Astrocyte (in vitro differentiated cells and primary cell): ENCODE measurements at regions not wholly inside any gene's neighbourhood (a gene's known extent, or its start where the extent isn't known, plus 50 kb on each side); places are given as distances from the start of the nearest gene placed in this dataset.

Source experiments
- DNase-seq: peaks from one replicate; pipeline ENCODE4 v3.0.0-alpha.2; 2010; ENCODE audit warnings: low read depth
- FAIRE-seq: peaks from 2 replicates; lab custom pipeline; 2011; peaks lifted over from hg19 to GRCh38; lab: Jason Lieb, UNC
- H2AFZ ChIP-seq: 2 replicates; pipeline ENCODE4 v1.6.0; 2012; ENCODE audit warnings: low read depth, low read length, inconsistent platforms
- H3K27ac ChIP-seq: 2 replicates; pipeline ENCODE4 v1.5.1; 2011; ENCODE audit warnings: low read depth, low read length, inconsistent platforms
- H3K27me3 ChIP-seq: 2 replicates; pipeline ENCODE4 v1.6.0; 2011; ENCODE audit warnings: low read length, inconsistent platforms; ENCODE audit not compliant: insufficient read depth
- H3K36me3 ChIP-seq: 2 replicates; pipeline ENCODE4 v1.5.1; 2011; ENCODE audit warnings: low read length, inconsistent platforms; ENCODE audit not compliant: insufficient read depth
- H3K4me1 ChIP-seq: 2 replicates; pipeline ENCODE4 v1.5.1; 2011; ENCODE audit warnings: low read length, inconsistent platforms; ENCODE audit not compliant: insufficient read depth
- H3K4me2 ChIP-seq: 2 replicates; pipeline ENCODE4 v1.6.0; 2012; ENCODE audit warnings: low read length, inconsistent platforms
- H3K4me3 ChIP-seq: 2 replicates; pipeline ENCODE4 v1.5.1; 2011; ENCODE audit warnings: low read depth, mild to moderate bottlenecking, low read length, inconsistent platforms; ENCODE audit not compliant: insufficient read depth
- H3K79me2 ChIP-seq: 2 replicates; pipeline ENCODE4 v1.6.0; 2012; ENCODE audit warnings: mild to moderate bottlenecking, low read length, inconsistent platforms; ENCODE audit not compliant: insufficient read depth
- H3K9ac ChIP-seq: 2 replicates; pipeline ENCODE4 v1.6.0; 2012; ENCODE audit warnings: mild to moderate bottlenecking, low read length, inconsistent platforms
- H3K9me3 ChIP-seq: 2 replicates; pipeline ENCODE4 v1.5.1; 2012; ENCODE audit warnings: low read depth, mild to moderate bottlenecking, low read length, inconsistent platforms; ENCODE audit not compliant: insufficient read depth
- H4K20me1 ChIP-seq: 2 replicates; pipeline ENCODE4 v1.6.0; 2012; ENCODE audit warnings: low read length, inconsistent platforms; ENCODE audit not compliant: insufficient read depth
- H3K27ac Mint-ChIP-seq: one replicate; pipeline ENCODE4 v1.8.0; 2021; ENCODE audit warnings: mild to moderate bottlenecking, mixed read lengths; ENCODE audit not compliant: unreplicated experiment
- H3K27me3 Mint-ChIP-seq: one replicate; pipeline ENCODE4 v1.8.0; 2021; ENCODE audit warnings: low read depth, mixed read lengths; ENCODE audit not compliant: unreplicated experiment
- H3K36me3 Mint-ChIP-seq: one replicate; pipeline ENCODE4 v1.8.0; 2021; ENCODE audit warnings: low read depth, mixed read lengths; ENCODE audit not compliant: unreplicated experiment
- H3K4me1 Mint-ChIP-seq: one replicate; pipeline ENCODE4 v1.8.0; 2021; ENCODE audit warnings: low read depth, mixed read lengths; ENCODE audit not compliant: unreplicated experiment
- H3K4me3 Mint-ChIP-seq: one replicate; pipeline ENCODE4 v1.8.0; 2021; ENCODE audit warnings: mild to moderate bottlenecking, moderate library complexity, mixed read lengths; ENCODE audit not compliant: unreplicated experiment
- H3K9me3 Mint-ChIP-seq: one replicate; pipeline ENCODE4 v1.8.0; 2021; ENCODE audit warnings: mild to moderate bottlenecking, mixed read lengths; ENCODE audit not compliant: unreplicated experiment
- CTCF ChIP-seq: IDR thresholded peaks from 2 replicates; pipeline ENCODE4 v1.5.1; 2011; ENCODE audit warnings: low read depth, mild to moderate bottlenecking, inconsistent platforms, low read length, moderate library complexity; ENCODE audit not compliant: insufficient read depth
- EZH2 ChIP-seq: IDR thresholded peaks from 2 replicates; pipeline ENCODE4 v1.6.1; 2012; ENCODE audit warnings: mild to moderate bottlenecking, low read length, inconsistent platforms; ENCODE audit not compliant: insufficient read depth

- no peak for TF ChIP-seq CTCF
- H3K27me3 Mint-ChIP-seq: no peaks in the 10 kb centered on the region
- H4K20me1 ChIP-seq: no peaks in the 10 kb centered on the region
- H2AFZ ChIP-seq: no peak overlapping the region
- H3K36me3 Mint-ChIP-seq: no peaks in the 10 kb centered on the region
- no peak for DNase-seq
- no peak overlapping the region for H3K4me2 ChIP-seq
- peaks cover 3% of the 10 kb centered on the region for H3K27me3 ChIP-seq
- no peaks in the 10 kb centered on the region for H3K36me3 ChIP-seq
- H3K9me3 ChIP-seq: peaks cover 4% of the 10 kb centered on the region
- H3K9me3 Mint-ChIP-seq: peaks cover 9% of the 10 kb centered on the region
- no peak for FAIRE-seq
- no peaks in the 10 kb centered on the region for H3K79me2 ChIP-seq
- no peak overlapping the region for H3K4me3 ChIP-seq
- no peak overlapping the region for H3K27ac Mint-ChIP-seq
- H3K9ac ChIP-seq: no peak overlapping the region
- no peak overlapping the region for H3K27ac ChIP-seq
- H3K4me1 ChIP-seq: no peaks in the 10 kb centered on the region
- H3K4me3 Mint-ChIP-seq: no peak overlapping the region
- H3K4me1 Mint-ChIP-seq: no peaks in the 10 kb centered on the region
These were observed 58.5 kb upstream of the ZNF366 start for GRCh38 chr5:72565513-72566289.

- Histone ChIP-seq H3K4me2 (no peak overlapping the region), H3K9ac (no peak overlapping the region), H3K4me1 (no peaks in the 10 kb centered on the region), H2AFZ (no peak overlapping the region), H4K20me1 (no peaks in the 10 kb centered on the region), H3K27me3 (no peaks in the 10 kb centered on the region), H3K4me3 (no peak overlapping the region), H3K9me3 (peaks cover 4% of the 10 kb centered on the region), H3K79me2 (no peaks in the 10 kb centered on the region), H3K36me3 (no peaks in the 10 kb centered on the region), H3K27ac (no peak overlapping the region)
- no peak for FAIRE-seq
- TF ChIP-seq CTCF (no peak), EZH2 (no peak)
- H3K4me3 Mint-ChIP-seq: no peak overlapping the region
- no peaks in the 10 kb centered on the region for H3K27me3 Mint-ChIP-seq
- H3K27ac Mint-ChIP-seq: no peak overlapping the region
- H3K36me3 Mint-ChIP-seq: no peaks in the 10 kb centered on the region
- no peak for DNase-seq
- H3K9me3 Mint-ChIP-seq: peaks cover 9% of the 10 kb centered on the region
- no peaks in the 10 kb centered on the region for H3K4me1 Mint-ChIP-seq
These were observed 55.5 kb upstream of the ZNF366 start for GRCh38 chr5:72562717-72563116.
